ENCODE measurements at regions not wholly inside any gene's neighbourhood (a gene's known extent, or its start where the extent isn't known, plus 50 kb on each side); places are given as distances from the start of the nearest gene placed in this dataset.

GRCh38 chr5:175379867-175380266 lies 64.1 kb downstream of the DRD1 start:
- ChIA-PET POLR2A (no interaction called here), CTCF (no interaction called here)
- Histone ChIP-seq H3K27me3 (ENCODE audit: insufficient read depth) (no peaks in the 10 kb centered on the region), H3K36me3 (replicated peaks in 1 of 2; ENCODE audit: control insufficient read depth in 1 of 2, insufficient read depth in 2 of 2, low read length in 1 of 2) (no peaks in the 10 kb centered on the region), H3K9me3 (no peaks in the 10 kb centered on the region), H3F3A (replicated peaks; ENCODE audit: insufficient read depth) (no peaks in the 10 kb centered on the region), H3K9ac (no peak overlapping the region), H3K79me2 (ENCODE audit: insufficient read depth) (no peaks in the 10 kb centered on the region), H3K4me3 (ENCODE audit: low read depth in 2 of 2, low read length in 1 of 2) (no peak overlapping the region), H3K4me2 (no peak overlapping the region), H3K4me1 (ENCODE audit: control insufficient read depth in 1 of 2, insufficient read depth in 2 of 2, low read depth in 1 of 2, low read length in 1 of 2) (no peaks in the 10 kb centered on the region), H4K20me1 (ENCODE audit: insufficient read depth) (no peaks in the 10 kb centered on the region), H3K27ac (ENCODE audit: low read depth in 2 of 2, low read length in 1 of 2) (no peak overlapping the region), H3K9me2 (no peaks in the 10 kb centered on the region), H2AFZ (ENCODE audit: low read depth) (no peak overlapping the region)
- WGBS (ENCODE audit: low lambda C conversion rate), result 0% methylated on average over 1 of the region's 1 CpG
- DNase-seq, result no peak
- TF ChIP-seq FOSL2 (IDR thresholded peaks at IDR 0.05; ENCODE audit: borderline replicate concordance, low read depth) (no peak), PBX3 (IDR thresholded peaks at IDR 0.05) (no peak), ZBTB33 (IDR thresholded peaks at IDR 0.05; ENCODE audit: borderline replicate concordance, low read depth) (no peak), NRF1 (IDR thresholded peaks at IDR 0.05; ENCODE audit: low read depth, low read length) (no peak), USF2 (IDR thresholded peaks at IDR 0.05; ENCODE audit: borderline replicate concordance, low read depth, low read length) (no peak), GATA2 (CRISPR knock-in tag; IDR thresholded peaks at IDR 0.05) (no peak), POLR2AphosphoS5 (IDR thresholded peaks at IDR 0.05; ENCODE audit: low read depth, low read length) (no peak), FOXJ3 (CRISPR knock-in tag; IDR thresholded peaks at IDR 0.05) (no peak), CTCF (IDR thresholded peaks at IDR 0.05) (no peak), YY1 (IDR thresholded peaks at IDR 0.05; ENCODE audit: low read depth) (no peak), EZH2phosphoT487 (IDR thresholded peaks at IDR 0.05; ENCODE audit: borderline replicate concordance, low read depth) (no peak), FOXM1 (IDR thresholded peaks at IDR 0.05; ENCODE audit: low read depth) (no peak), MXI1 (IDR thresholded peaks at IDR 0.05; ENCODE audit: low read depth, low read length) (no peak), MEF2A (IDR thresholded peaks at IDR 0.05; ENCODE audit: borderline replicate concordance, low read depth) (no peak), EP300 (IDR thresholded peaks at IDR 0.05; ENCODE audit: borderline replicate concordance in 1 of 2, low read depth in 1 of 2, low read length in 1 of 2) (no peak), NFIC (IDR thresholded peaks at IDR 0.05; ENCODE audit: borderline replicate concordance) (no peak), USF1 (IDR thresholded peaks at IDR 0.05; ENCODE audit: borderline replicate concordance, low read depth) (no peak)

Measured in SK-N-SH (cell line).